GM23338 (cell line): ENCODE measurements at regions not wholly inside any gene's neighbourhood (a gene's known extent, or its start where the extent isn't known, plus 50 kb on each side); places are given as distances from the start of the nearest gene placed in this dataset.

Experiments
- ATAC-seq: fragments of 200-7000 bp; cut with Tn5 transposase; 3 replicates; pipeline ENCODE4 v1.9.1; 2020
- DNase-seq: peaks from one replicate; pipeline ENCODE4 v3.0.0-alpha.2; 2015; ENCODE audit warnings: low spot score
- H2AFZ ChIP-seq: fragments of 200-600 bp; sonication (generic); 2 replicates; pipeline ENCODE4 v1.8.0; 2016; ENCODE audit warnings: antibody characterized with exemption, mild to moderate bottlenecking, moderate library complexity
- H3F3A ChIP-seq: fragments of 200-600 bp; sonication (generic); replicated peaks from 2 replicates; pipeline ENCODE4 v1.8.0; 2017; ENCODE audit warnings: antibody characterized with exemption, mixed run types, low read depth
- H3K27ac ChIP-seq: fragments of 200-600 bp; sonication (generic); 2 replicates; pipeline ENCODE4 v1.6.1; 2016; ENCODE audit warnings: low read depth
- H3K27me3 ChIP-seq: fragments of 200-600 bp; sonication (generic); 2 replicates; pipeline ENCODE4 v1.8.0; 2016; ENCODE audit warnings: mild to moderate bottlenecking, mixed run types, moderate library complexity; ENCODE audit not compliant: insufficient read depth
- H3K36me3 ChIP-seq: fragments of 200-600 bp; sonication (generic); 2 replicates; pipeline ENCODE4 v1.8.0; 2016; ENCODE audit warnings: mild to moderate bottlenecking; ENCODE audit not compliant: insufficient read depth
- H3K4me1 ChIP-seq: fragments of 200-600 bp; sonication (generic); 2 replicates; pipeline ENCODE4 v1.8.0; 2016; ENCODE audit warnings: mild to moderate bottlenecking, moderate library complexity; ENCODE audit not compliant: insufficient read depth
- H3K4me2 ChIP-seq: fragments of 200-600 bp; sonication (generic); 2 replicates; pipeline ENCODE4 v1.7.1; 2017; ENCODE audit warnings: mixed run types
- H3K4me3 ChIP-seq: fragments of 200-600 bp; sonication (generic); 2 replicates; pipeline ENCODE4 v1.6.1; 2016; ENCODE audit warnings: mixed run types
- H3K79me2 ChIP-seq: fragments of 200-600 bp; sonication (generic); replicated peaks from 2 replicates; pipeline ENCODE4 v1.8.0; 2017; ENCODE audit warnings: mild to moderate bottlenecking; ENCODE audit not compliant: insufficient read depth
- H3K9me2 ChIP-seq: fragments of 200-600 bp; sonication (generic); 2 replicates; pipeline ENCODE4 v1.8.0; 2017; ENCODE audit not compliant: insufficient read depth
- H4K20me1 ChIP-seq: fragments of 200-600 bp; sonication (generic); replicated peaks from 2 replicates; pipeline ENCODE4 v1.8.0; 2017; ENCODE audit warnings: mild to moderate bottlenecking; ENCODE audit not compliant: insufficient read depth
- H3K27ac Mint-ChIP-seq: 2 replicates; pipeline ENCODE4 v1.8.0; 2020; ENCODE audit warnings: inconsistent platforms, mild to moderate bottlenecking, moderate library complexity, mixed read lengths
- H3K27me3 Mint-ChIP-seq: 3 replicates; pipeline ENCODE4 v1.8.0; 2022; ENCODE audit warnings: low read depth, mild to moderate bottlenecking, moderate library complexity, mixed read lengths, inconsistent platforms; ENCODE audit not compliant: insufficient read depth, poor library complexity
- H3K36me3 Mint-ChIP-seq: 3 replicates; pipeline ENCODE4 v1.8.0; 2021; ENCODE audit warnings: low read depth, mild to moderate bottlenecking, inconsistent platforms, moderate library complexity, mixed read lengths
- H3K4me1 Mint-ChIP-seq: 3 replicates; pipeline ENCODE4 v1.8.0; 2020; ENCODE audit warnings: mild to moderate bottlenecking, inconsistent platforms, mixed read lengths
- H3K4me3 Mint-ChIP-seq: 3 replicates; pipeline ENCODE4 v1.8.0; 2021; ENCODE audit warnings: moderate library complexity, mild to moderate bottlenecking, inconsistent platforms, mixed read lengths
- H3K9me3 Mint-ChIP-seq: 3 replicates; pipeline ENCODE4 v1.8.0; 2020; ENCODE audit warnings: moderate library complexity, mild to moderate bottlenecking, inconsistent platforms, mixed read lengths
- CREB1 ChIP-seq: fragments of 250-450 bp; sonication (Bioruptor Pico); IDR thresholded peaks from 2 replicates; pipeline ENCODE4 v1.5.0; 2020; ENCODE audit warnings: low read depth, mild to moderate bottlenecking, moderate library complexity
- CTCF ChIP-seq, 2 experiments: fragments of 200-600 bp in 1 of 2; sonication (generic) in 1 of 2; conservative IDR thresholded peaks; 2 replicates each; pipeline versions ENCODE4 v1.5.1 to v1.6.1; 2016 to 2017; ENCODE audit warnings: antibody characterized with exemption in 2 of 2, low read depth in 2 of 2, mild to moderate bottlenecking in 2 of 2, moderate library complexity in 1 of 2
- EZH2 ChIP-seq: fragments of 200-600 bp; sonication (generic); IDR thresholded peaks from one replicate; pipeline ENCODE4 v1.8.0; 2017; ENCODE audit warnings: antibody characterized with exemption, mild to moderate bottlenecking, low read depth; ENCODE audit not compliant: unreplicated experiment
- JUNB ChIP-seq: IDR thresholded peaks from one replicate; pipeline ENCODE4 v1.6.1; 2016; ENCODE audit warnings: antibody characterized with exemption; ENCODE audit not compliant: unreplicated experiment
- NANOG ChIP-seq: IDR thresholded peaks from 2 replicates; pipeline ENCODE4 v1.6.1; 2016; ENCODE audit warnings: antibody characterized with exemption, borderline replicate concordance
- POLR2AphosphoS5 ChIP-seq: IDR thresholded peaks from 2 replicates; pipeline ENCODE4 v1.6.1; 2016; ENCODE audit warnings: antibody characterized with exemption, low read depth
- STAT1 ChIP-seq: IDR thresholded peaks from one replicate; pipeline ENCODE4 v1.6.1; 2016; ENCODE audit warnings: antibody characterized with exemption; ENCODE audit not compliant: unreplicated experiment
- ZNF114 ChIP-seq: fragments of 250-450 bp; sonication (Bioruptor Pico); IDR thresholded peaks from 2 replicates; pipeline ENCODE4 v1.5.0; 2020; ENCODE audit warnings: mild to moderate bottlenecking, moderate library complexity
- ZNF331 ChIP-seq: fragments of 250-450 bp; sonication (Bioruptor Pico); IDR thresholded peaks from 2 replicates; pipeline ENCODE4 v1.5.0; 2020; ENCODE audit warnings: low read depth, mild to moderate bottlenecking, moderate library complexity
- ZNF462 ChIP-seq: fragments of 250-450 bp; sonication (Bioruptor Pico); IDR thresholded peaks from 2 replicates; pipeline ENCODE4 v1.5.0; 2020; ENCODE audit warnings: mild to moderate bottlenecking, moderate library complexity
- TF ChIP-seq, protein P1 (sequence below): IDR thresholded peaks from 2 replicates; pipeline ENCODE4 v1.6.1; 2016; ENCODE audit warnings: antibody characterized with exemption

GRCh38 chr5:89020926-89021610 is 138.1 kb upstream of the MEF2C start (continued):
- no peak for TF ChIP-seq CTCF (conservative IDR thresholded peaks at IDR 0.05; ENCODE audit: low read depth in 2 of 2)

DNA sequence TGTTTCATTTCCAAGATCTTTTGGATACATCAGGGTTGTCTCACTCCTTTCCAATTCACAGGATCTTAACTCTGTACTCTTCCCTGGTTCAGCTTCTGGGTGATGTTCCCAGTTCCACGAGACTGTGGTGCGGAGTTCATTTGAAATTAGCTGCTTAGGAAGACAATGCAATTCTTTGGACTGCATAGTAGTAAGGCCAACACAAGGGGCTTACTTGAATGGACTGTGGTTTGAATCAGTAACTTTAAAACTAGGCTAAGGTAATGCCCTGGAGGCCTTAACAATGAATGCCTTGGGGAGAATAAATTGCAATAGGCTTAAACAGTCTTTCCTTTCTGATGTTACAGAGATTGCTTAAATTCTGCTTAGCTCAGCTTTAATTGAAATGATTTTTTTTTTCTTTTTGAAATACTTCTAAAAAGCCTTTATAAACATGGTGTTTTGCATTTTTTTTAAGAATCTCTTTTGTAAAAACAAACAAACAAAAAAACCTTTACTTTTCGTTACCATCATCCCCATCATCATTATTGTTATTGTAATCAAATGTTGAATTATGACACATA is 133.8 kb upstream of the MEF2C start:
- H3K27ac ChIP-seq: no peak overlapping the region
- H3F3A ChIP-seq: no peaks in the 10 kb centered on the region
- no peak overlapping the region; the same call in 1 of the 2 replicates for H3K27ac Mint-ChIP-seq
- H3K36me3 Mint-ChIP-seq: no peaks in the 10 kb centered on the region
- H4K20me1 ChIP-seq: no peaks in the 10 kb centered on the region
- H3K4me2 ChIP-seq: no peak overlapping the region
- H3K4me3 ChIP-seq: no peak overlapping the region
- peaks cover 18% of the 10 kb centered on the region for H3K4me1 ChIP-seq
- H3K9me2 ChIP-seq: no peaks in the 10 kb centered on the region
- no peaks in the 10 kb centered on the region for H3K36me3 ChIP-seq
- no peaks in the 10 kb centered on the region for H3K9me3 Mint-ChIP-seq
- no peak overlapping the region for H3K4me3 Mint-ChIP-seq
- no peak overlapping the region for H2AFZ ChIP-seq
- ATAC-seq (peak; percentile 53), DNase-seq (peak; percentile 19)
- peaks cover 2% of the 10 kb centered on the region for H3K27me3 Mint-ChIP-seq
- no peaks in the 10 kb centered on the region for H3K27me3 ChIP-seq
- H3K4me1 Mint-ChIP-seq: peaks cover 18% of the 10 kb centered on the region
- H3K79me2 ChIP-seq: no peaks in the 10 kb centered on the region
- TF ChIP-seq ZNF331 (no peak), NANOG (no peak), CTCF (conservative IDR thresholded peaks at IDR 0.05; ENCODE audit: low read depth in 2 of 2) (no peak), CREB1 (CRISPR knock-in tag) (no peak), STAT1 (no peak), EZH2 (no peak), ZNF462 (CRISPR knock-in tag) (no peak), ZNF114 (CRISPR knock-in tag) (no peak), POLR2AphosphoS5 (no peak), JUNB (no peak)
- TF ChIP-seq, protein P1, sequence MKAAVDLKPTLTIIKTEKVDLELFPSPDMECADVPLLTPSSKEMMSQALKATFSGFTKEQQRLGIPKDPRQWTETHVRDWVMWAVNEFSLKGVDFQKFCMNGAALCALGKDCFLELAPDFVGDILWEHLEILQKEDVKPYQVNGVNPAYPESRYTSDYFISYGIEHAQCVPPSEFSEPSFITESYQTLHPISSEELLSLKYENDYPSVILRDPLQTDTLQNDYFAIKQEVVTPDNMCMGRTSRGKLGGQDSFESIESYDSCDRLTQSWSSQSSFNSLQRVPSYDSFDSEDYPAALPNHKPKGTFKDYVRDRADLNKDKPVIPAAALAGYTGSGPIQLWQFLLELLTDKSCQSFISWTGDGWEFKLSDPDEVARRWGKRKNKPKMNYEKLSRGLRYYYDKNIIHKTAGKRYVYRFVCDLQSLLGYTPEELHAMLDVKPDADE: no peak
